Peyer's patch (tissue), 4 donors: ENCODE measurements at regions not wholly inside any gene's neighbourhood (a gene's known extent, or its start where the extent isn't known, plus 50 kb on each side); places are given as distances from the start of the nearest gene placed in this dataset.

Experiments
- DNase-seq, 3 donors: peaks; one replicate each; pipeline ENCODE4 v3.0.0-alpha.2; 2017 to 2019
- H3K27ac ChIP-seq, 4 donors: fragments of 200-600 bp; sonication (generic); one replicate each; pipeline ENCODE4 v1.5.1; 2016 to 2019
- H3K27me3 ChIP-seq, 2 donors: fragments of 200-600 bp; sonication (generic); one replicate each; pipeline ENCODE4 v1.5.1; 2019
- H3K36me3 ChIP-seq, 3 donors: fragments of 200-600 bp; sonication (generic); one replicate each; pipeline ENCODE4 v1.5.1; 2016 to 2019
- H3K4me1 ChIP-seq, 4 donors: fragments of 200-600 bp; sonication (generic); one replicate each; pipeline ENCODE4 v1.5.1; 2016 to 2019
- H3K4me3 ChIP-seq, 4 donors: fragments of 200-600 bp; sonication (generic); 1 replicate in 3 of 4; 2 replicates in 1 of 4; pipeline ENCODE4 v1.5.1; 2016 to 2019; ENCODE audit warnings: mild to moderate bottlenecking in 1 of 4
- H3K9me3 ChIP-seq, 4 donors: fragments of 200-600 bp; sonication (generic); one replicate each; pipeline ENCODE4 v1.5.1; 2016 to 2019; ENCODE audit warnings: mild to moderate bottlenecking in 1 of 4
- POLR2A ChIP-seq, 2 donors: fragments of 450-650 bp; IDR thresholded peaks; one replicate each; pipeline ENCODE4 v1.5.1; 2017; ENCODE audit warnings: antibody characterized with exemption in 2 of 2, mild to moderate bottlenecking in 2 of 2, moderate library complexity in 2 of 2
- TF ChIP-seq, protein P1 (sequence below), 6 experiments: fragments of 450-650 bp in 4 of 6; fragments of 200-600 bp in 2 of 6; sonication (generic) in 1 of 6; IDR thresholded peaks; one replicate each; pipeline ENCODE4 v1.5.1; 2017 to 2019; ENCODE audit warnings: antibody characterized with exemption in 6 of 6, mild to moderate bottlenecking in 3 of 6, moderate library complexity in 1 of 6

DNA sequence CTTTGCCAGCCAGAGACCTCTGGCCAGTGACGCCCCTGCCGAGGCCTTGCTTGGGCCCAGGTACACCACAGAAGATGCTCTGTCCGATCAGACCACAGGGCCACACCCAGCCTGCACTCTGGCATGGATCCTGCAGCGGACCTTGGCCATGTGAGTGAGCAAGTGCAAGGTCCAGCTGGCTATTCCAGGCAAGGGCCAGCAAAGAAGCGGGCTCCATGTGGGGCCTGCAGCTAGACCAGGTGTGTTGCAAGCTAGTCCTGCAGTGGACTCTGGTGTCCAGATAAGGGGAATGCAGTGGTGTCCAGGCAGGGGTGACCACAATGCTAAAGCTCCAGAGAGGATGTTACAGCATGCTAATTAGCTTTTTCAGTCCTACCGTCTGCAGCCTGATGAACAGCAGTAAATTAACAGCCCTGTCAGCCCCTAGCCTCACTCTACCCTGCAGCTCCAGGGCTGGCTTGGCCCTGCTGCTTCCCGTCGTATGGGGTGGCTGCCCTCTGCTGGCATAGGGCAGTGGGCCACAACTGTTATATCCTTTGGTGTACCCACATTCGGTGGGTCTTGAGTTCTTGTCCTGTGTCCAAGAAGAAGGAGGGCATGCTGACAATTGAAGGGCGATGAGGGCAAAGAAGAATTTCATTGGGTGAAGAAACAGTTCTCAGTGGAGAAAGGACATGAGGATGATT is 284.5 kb upstream of the POU5F2 start:
- Histone ChIP-seq H3K4me3 (no peak overlapping the region), H3K4me1 (no peaks in the 10 kb centered on the region), H3K27me3 (no peaks in the 10 kb centered on the region), H3K36me3 (no peaks in the 10 kb centered on the region), H3K9me3 (no peaks in the 10 kb centered on the region), H3K27ac (no peak overlapping the region)
- DNase-seq, result peak in 2 of 3 donors; percentile 58 to 72
- no peak for TF ChIP-seq POLR2A (IDR thresholded peaks at IDR 0.05)
- TF ChIP-seq, protein P1, sequence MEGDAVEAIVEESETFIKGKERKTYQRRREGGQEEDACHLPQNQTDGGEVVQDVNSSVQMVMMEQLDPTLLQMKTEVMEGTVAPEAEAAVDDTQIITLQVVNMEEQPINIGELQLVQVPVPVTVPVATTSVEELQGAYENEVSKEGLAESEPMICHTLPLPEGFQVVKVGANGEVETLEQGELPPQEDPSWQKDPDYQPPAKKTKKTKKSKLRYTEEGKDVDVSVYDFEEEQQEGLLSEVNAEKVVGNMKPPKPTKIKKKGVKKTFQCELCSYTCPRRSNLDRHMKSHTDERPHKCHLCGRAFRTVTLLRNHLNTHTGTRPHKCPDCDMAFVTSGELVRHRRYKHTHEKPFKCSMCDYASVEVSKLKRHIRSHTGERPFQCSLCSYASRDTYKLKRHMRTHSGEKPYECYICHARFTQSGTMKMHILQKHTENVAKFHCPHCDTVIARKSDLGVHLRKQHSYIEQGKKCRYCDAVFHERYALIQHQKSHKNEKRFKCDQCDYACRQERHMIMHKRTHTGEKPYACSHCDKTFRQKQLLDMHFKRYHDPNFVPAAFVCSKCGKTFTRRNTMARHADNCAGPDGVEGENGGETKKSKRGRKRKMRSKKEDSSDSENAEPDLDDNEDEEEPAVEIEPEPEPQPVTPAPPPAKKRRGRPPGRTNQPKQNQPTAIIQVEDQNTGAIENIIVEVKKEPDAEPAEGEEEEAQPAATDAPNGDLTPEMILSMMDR (IDR thresholded peaks at IDR 0.05), result peak in 3 of 6 experiments; percentile 11 to 15 (median 14)

DNA sequence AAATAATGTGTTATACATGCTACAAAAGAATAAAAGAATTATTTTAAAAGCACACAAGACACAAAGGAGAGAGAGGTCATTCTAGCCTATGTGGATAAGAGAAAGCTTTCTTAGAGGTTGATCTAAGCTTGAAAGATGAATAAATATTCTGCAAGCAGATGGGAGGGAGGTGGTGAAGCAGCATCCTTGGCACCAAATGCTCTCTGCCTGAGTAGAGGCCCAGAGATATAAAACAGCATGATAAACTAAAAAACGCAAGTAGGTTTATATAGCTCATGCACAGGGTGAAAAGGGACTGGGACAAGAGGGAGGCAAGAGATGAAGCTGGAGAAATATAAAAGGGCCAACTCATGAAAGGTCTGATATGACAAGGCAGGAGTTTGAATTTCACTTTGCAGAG is 283.2 kb upstream of the POU5F2 start:
- H3K4me3 ChIP-seq, result no peak overlapping the region
- H3K27ac ChIP-seq, result no peak overlapping the region
- DNase-seq, result no peak
- H3K9me3 ChIP-seq, result no peaks in the 10 kb centered on the region
- no peaks in the 10 kb centered on the region for H3K36me3 ChIP-seq
- TF ChIP-seq, protein P1 (IDR thresholded peaks at IDR 0.05), result no peak
- no peak for TF ChIP-seq POLR2A (IDR thresholded peaks at IDR 0.05)
- H3K4me1 ChIP-seq, result no peaks in the 10 kb centered on the region
- H3K27me3 ChIP-seq, result no peaks in the 10 kb centered on the region

DNA sequence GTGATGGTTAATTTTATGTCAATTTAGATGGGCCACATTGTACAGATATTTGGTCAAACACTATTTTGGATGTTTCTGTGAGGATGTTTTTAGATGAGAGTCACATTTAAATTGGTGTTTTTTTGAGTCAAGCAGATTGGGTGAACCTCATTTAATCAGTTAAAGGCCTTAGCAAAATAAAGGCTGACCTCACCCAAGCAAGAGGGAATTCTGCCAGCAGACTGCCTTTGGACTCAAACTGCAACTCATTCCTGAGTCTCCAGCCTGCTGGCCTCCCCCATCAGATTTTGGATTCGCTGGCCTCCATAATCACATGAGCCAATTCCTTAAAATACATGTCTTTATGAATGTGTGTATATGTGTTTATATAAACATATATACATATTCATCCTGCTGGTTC is 282.7 kb upstream of the POU5F2 start:
- Histone ChIP-seq H3K9me3 (no peaks in the 10 kb centered on the region), H3K36me3 (no peaks in the 10 kb centered on the region), H3K27ac (no peak overlapping the region), H3K27me3 (no peaks in the 10 kb centered on the region), H3K4me1 (no peaks in the 10 kb centered on the region), H3K4me3 (no peak overlapping the region)
- DNase-seq, result no peak
- TF ChIP-seq POLR2A (IDR thresholded peaks at IDR 0.05), result no peak
- TF ChIP-seq, protein P1 (IDR thresholded peaks at IDR 0.05), result no peak

DNA sequence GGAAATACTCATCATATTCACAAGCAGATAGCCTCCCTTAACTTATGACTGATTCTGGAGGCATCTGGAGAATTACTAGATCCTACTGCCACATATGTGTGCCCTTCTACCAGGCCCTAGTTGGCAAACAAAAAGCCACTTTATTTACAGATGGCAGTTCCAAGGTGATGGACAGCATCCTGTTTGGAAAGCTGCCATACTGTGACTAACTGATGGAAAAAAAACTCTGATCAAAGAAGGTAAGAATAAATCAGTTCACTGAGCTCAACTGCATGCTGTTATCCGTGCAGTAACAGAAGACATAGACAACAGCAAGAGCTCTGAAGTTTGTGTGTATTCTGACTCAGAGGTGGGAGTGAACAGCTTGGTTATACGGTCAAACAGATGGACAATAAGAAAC is 279.8 kb upstream of the POU5F2 start:
- Histone ChIP-seq H3K4me3 (no peak overlapping the region), H3K9me3 (peaks cover 0 to 6% (median 0%) of the 10 kb centered on the region in 4 donors), H3K27ac (no peak overlapping the region), H3K4me1 (no peaks in the 10 kb centered on the region), H3K27me3 (no peaks in the 10 kb centered on the region), H3K36me3 (no peaks in the 10 kb centered on the region)
- no peak for DNase-seq
- TF ChIP-seq POLR2A (IDR thresholded peaks at IDR 0.05), result no peak
- TF ChIP-seq, protein P1 (IDR thresholded peaks at IDR 0.05), result no peak

DNA sequence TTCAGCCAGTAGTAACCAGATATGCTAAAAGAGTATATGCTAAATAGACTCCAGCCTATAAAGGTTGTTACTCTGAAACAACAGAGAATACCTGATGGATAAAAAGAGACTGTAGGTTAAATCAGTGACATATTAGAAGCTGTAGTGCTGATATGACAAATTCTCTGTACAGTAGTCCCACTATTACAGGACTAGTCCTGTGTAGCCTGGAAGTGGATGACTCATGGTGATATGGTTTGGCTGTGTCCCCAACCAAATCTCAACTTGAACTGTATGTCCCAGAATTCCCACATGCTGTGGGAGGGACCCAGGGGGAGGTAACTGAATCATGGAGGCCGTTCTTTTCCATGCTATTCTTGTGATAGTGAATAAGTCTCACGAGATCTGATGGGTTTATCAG is 276.2 kb upstream of the POU5F2 start:
- no peaks in the 10 kb centered on the region for H3K27me3 ChIP-seq
- no peaks in the 10 kb centered on the region for H3K4me1 ChIP-seq
- peaks cover 0 to 6% (median 0%) of the 10 kb centered on the region in 4 donors for H3K9me3 ChIP-seq
- DNase-seq, result no peak
- no peak for TF ChIP-seq POLR2A (IDR thresholded peaks at IDR 0.05)
- TF ChIP-seq, protein P1 (IDR thresholded peaks at IDR 0.05), result no peak
- H3K27ac ChIP-seq, result no peak overlapping the region
- no peaks in the 10 kb centered on the region for H3K36me3 ChIP-seq
- no peak overlapping the region for H3K4me3 ChIP-seq
